ENCODE measurements at regions not wholly inside any gene's neighbourhood (a gene's known extent, or its start where the extent isn't known, plus 50 kb on each side); places are given as distances from the start of the nearest gene placed in this dataset.

DNA sequence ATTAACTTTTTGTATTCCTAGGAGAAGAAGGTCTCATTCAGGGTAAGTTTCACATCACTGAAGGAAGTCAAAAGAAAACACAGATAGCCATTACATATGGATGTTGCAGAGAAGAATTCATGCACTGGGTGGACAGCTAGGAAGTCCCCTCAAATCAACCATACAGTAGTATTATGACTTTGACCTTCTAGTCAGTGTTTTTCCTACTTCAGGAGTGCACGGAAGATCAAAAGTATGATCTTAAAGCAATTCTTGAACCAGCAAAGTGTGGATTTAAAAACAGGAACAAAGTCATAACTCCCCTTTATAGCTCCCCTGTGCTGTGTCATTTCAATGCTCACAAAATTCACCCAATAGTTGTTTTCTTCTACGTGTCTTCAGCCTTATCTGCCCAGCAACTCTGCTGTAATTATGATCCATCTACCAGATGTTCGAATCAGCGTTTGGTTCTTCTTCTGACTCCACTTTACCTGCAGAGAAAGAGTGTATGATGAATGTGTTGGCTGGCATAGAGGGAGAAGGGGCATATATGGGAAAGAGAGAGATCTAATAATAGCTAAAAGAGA lies 118.1 kb upstream of the MEIS2 start:
- DNase-seq (ENCODE audit: low read depth in 1 of 2, low spot score in 1 of 2), result no peak
- H3K27me3 ChIP-seq (ENCODE audit: insufficient read depth, poor library complexity, severe bottlenecking), result no peaks in the 10 kb centered on the region
- TF ChIP-seq GABPA (IDR thresholded peaks at IDR 0.05; ENCODE audit: low read depth), result no peak
- TF ChIP-seq SPI1 (IDR thresholded peaks at IDR 0.05; ENCODE audit: borderline replicate concordance, low read depth), result no peak
- no peak for TF ChIP-seq POLR2AphosphoS5 (IDR thresholded peaks at IDR 0.05; ENCODE audit: low read depth)
- TF ChIP-seq, protein P1, sequence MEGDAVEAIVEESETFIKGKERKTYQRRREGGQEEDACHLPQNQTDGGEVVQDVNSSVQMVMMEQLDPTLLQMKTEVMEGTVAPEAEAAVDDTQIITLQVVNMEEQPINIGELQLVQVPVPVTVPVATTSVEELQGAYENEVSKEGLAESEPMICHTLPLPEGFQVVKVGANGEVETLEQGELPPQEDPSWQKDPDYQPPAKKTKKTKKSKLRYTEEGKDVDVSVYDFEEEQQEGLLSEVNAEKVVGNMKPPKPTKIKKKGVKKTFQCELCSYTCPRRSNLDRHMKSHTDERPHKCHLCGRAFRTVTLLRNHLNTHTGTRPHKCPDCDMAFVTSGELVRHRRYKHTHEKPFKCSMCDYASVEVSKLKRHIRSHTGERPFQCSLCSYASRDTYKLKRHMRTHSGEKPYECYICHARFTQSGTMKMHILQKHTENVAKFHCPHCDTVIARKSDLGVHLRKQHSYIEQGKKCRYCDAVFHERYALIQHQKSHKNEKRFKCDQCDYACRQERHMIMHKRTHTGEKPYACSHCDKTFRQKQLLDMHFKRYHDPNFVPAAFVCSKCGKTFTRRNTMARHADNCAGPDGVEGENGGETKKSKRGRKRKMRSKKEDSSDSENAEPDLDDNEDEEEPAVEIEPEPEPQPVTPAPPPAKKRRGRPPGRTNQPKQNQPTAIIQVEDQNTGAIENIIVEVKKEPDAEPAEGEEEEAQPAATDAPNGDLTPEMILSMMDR (IDR thresholded peaks at IDR 0.05; ENCODE audit: insufficient read depth, low read length), result no peak
- TF ChIP-seq REST (IDR thresholded peaks at IDR 0.05; ENCODE audit: insufficient replicate concordance, low read depth), result no peak
- no peak overlapping the region for H3K4me3 ChIP-seq (replicated peaks; ENCODE audit: insufficient read depth, low read length)
- no peak overlapping the region for H3K27ac ChIP-seq (replicated peaks)

- H3K4me3 ChIP-seq (replicated peaks; ENCODE audit: insufficient read depth, low read length), result no peak overlapping the region
- no peak for DNase-seq (ENCODE audit: low read depth in 1 of 2, low spot score in 1 of 2)
- TF ChIP-seq GABPA (IDR thresholded peaks at IDR 0.05; ENCODE audit: low read depth) (no peak), REST (IDR thresholded peaks at IDR 0.05; ENCODE audit: insufficient replicate concordance, low read depth) (no peak), SPI1 (IDR thresholded peaks at IDR 0.05; ENCODE audit: borderline replicate concordance, low read depth) (no peak), POLR2AphosphoS5 (IDR thresholded peaks at IDR 0.05; ENCODE audit: low read depth) (no peak)
- TF ChIP-seq, protein P1 (IDR thresholded peaks at IDR 0.05; ENCODE audit: insufficient read depth, low read length), result no peak
- no peaks in the 10 kb centered on the region for H3K27me3 ChIP-seq (ENCODE audit: insufficient read depth, poor library complexity, severe bottlenecking)
- no peak overlapping the region for H3K27ac ChIP-seq (replicated peaks)
These were observed 118.9 kb upstream of the MEIS2 start for GRCh38 chr15:37219211-37219701.

GRCh38 chr15:37220949-37221670 lies 120.8 kb upstream of the MEIS2 start:
- DNase-seq (ENCODE audit: low read depth in 1 of 2, low spot score in 1 of 2), result no peak

More at GRCh38 chr15:37220949-37221670, 120.8 kb upstream of the MEIS2 start:
- no peak overlapping the region for H3K4me3 ChIP-seq (replicated peaks; ENCODE audit: insufficient read depth, low read length)
- no peak overlapping the region for H3K27ac ChIP-seq (replicated peaks)
- TF ChIP-seq GABPA (IDR thresholded peaks at IDR 0.05; ENCODE audit: low read depth) (no peak), SPI1 (IDR thresholded peaks at IDR 0.05; ENCODE audit: borderline replicate concordance, low read depth) (no peak), REST (IDR thresholded peaks at IDR 0.05; ENCODE audit: insufficient replicate concordance, low read depth) (no peak), POLR2AphosphoS5 (IDR thresholded peaks at IDR 0.05; ENCODE audit: low read depth) (no peak)
- TF ChIP-seq, protein P1 (IDR thresholded peaks at IDR 0.05; ENCODE audit: insufficient read depth, low read length), result no peak
- no peaks in the 10 kb centered on the region for H3K27me3 ChIP-seq (ENCODE audit: insufficient read depth, poor library complexity, severe bottlenecking)

All from HL-60 (cell line).